HepG2 (cell line): ENCODE measurements at regions not wholly inside any gene's neighbourhood (a gene's known extent, or its start where the extent isn't known, plus 50 kb on each side); places are given as distances from the start of the nearest gene placed in this dataset.

Experiments used
- CCDC6 ChIP-seq: sonication (generic); formaldehyde crosslinking; IDR thresholded peaks from 2 replicates; pipeline ENCODE4 v1.8.1; 2022; ENCODE audit warnings: mild to moderate bottlenecking, missing genetic modification reagents, moderate library complexity
- RFX3 ChIP-seq: IDR thresholded peaks from 2 replicates; pipeline ENCODE4 v1.6.1; 2016; ENCODE audit warnings: missing biosample characterization, missing genetic modification reagents
- ZNF230 ChIP-seq: sonication (generic); formaldehyde crosslinking; IDR thresholded peaks from 2 replicates; pipeline ENCODE4 v1.4.0; 2020; ENCODE audit warnings: mild to moderate bottlenecking, missing genetic modification reagents
- TF ChIP-seq, protein P1 (sequence below): sonication (generic); formaldehyde crosslinking; IDR thresholded peaks from one replicate; pipeline ENCODE4 v1.5.1; 2020; ENCODE audit warnings: mild to moderate bottlenecking, missing genetic modification reagents; ENCODE audit errors: not compliant biosample characterization
- TF ChIP-seq, protein P2 (sequence below): sonication (generic); formaldehyde crosslinking; IDR thresholded peaks from 2 replicates; pipeline ENCODE4 v1.5.1; 2020; ENCODE audit warnings: mild to moderate bottlenecking, missing genetic modification reagents, borderline replicate concordance
- TF ChIP-seq, protein P3 (sequence below): sonication (generic); formaldehyde crosslinking; IDR thresholded peaks from 2 replicates; pipeline ENCODE4 v1.5.0; 2020; ENCODE audit warnings: mild to moderate bottlenecking, missing genetic modification reagents, borderline replicate concordance
- TF ChIP-seq, protein P4 (sequence below): sonication (generic); formaldehyde crosslinking; IDR thresholded peaks from 2 replicates; pipeline ENCODE4 v1.5.1; 2020; ENCODE audit warnings: missing genetic modification reagents, mild to moderate bottlenecking, borderline replicate concordance

DNA sequence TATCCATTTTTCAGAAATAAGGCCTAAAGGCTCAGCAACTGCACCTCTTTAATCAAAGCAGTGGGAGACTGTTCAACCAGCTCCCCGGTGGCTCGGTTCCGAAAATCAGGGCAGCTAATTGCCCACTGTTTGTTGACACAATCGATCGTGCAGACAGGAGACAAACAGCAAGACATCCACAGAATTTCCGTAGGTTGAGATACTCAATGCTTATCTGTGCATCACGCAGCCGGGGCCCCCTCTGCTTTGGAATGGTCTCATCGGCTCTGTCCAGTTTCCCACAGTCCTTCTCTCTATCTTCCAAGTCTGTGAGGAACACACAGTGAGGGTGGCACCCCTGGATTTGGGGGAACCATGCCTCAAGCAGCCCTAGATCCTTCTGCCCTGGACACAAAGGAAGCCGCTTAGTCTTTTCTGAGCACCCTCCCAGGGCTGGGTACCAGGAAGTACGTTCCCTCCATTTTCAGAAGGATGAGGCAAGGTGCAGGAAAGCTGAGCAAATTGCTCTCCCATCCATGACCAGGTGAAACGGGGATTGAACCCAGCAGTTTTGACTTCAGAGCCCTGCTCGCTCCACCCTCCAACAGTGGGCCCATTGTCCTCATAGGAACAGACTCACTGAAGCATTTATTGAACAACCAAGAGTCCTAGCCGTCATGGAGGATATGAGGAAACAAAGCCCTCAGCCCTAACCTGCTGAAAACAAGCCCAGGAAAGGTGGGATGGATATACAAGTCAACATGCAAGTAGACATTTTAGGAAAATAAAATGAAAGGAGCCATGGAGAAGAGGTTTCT, 70.7 kb downstream of the C16orf95 start (continued):
- TF ChIP-seq, protein P1, sequence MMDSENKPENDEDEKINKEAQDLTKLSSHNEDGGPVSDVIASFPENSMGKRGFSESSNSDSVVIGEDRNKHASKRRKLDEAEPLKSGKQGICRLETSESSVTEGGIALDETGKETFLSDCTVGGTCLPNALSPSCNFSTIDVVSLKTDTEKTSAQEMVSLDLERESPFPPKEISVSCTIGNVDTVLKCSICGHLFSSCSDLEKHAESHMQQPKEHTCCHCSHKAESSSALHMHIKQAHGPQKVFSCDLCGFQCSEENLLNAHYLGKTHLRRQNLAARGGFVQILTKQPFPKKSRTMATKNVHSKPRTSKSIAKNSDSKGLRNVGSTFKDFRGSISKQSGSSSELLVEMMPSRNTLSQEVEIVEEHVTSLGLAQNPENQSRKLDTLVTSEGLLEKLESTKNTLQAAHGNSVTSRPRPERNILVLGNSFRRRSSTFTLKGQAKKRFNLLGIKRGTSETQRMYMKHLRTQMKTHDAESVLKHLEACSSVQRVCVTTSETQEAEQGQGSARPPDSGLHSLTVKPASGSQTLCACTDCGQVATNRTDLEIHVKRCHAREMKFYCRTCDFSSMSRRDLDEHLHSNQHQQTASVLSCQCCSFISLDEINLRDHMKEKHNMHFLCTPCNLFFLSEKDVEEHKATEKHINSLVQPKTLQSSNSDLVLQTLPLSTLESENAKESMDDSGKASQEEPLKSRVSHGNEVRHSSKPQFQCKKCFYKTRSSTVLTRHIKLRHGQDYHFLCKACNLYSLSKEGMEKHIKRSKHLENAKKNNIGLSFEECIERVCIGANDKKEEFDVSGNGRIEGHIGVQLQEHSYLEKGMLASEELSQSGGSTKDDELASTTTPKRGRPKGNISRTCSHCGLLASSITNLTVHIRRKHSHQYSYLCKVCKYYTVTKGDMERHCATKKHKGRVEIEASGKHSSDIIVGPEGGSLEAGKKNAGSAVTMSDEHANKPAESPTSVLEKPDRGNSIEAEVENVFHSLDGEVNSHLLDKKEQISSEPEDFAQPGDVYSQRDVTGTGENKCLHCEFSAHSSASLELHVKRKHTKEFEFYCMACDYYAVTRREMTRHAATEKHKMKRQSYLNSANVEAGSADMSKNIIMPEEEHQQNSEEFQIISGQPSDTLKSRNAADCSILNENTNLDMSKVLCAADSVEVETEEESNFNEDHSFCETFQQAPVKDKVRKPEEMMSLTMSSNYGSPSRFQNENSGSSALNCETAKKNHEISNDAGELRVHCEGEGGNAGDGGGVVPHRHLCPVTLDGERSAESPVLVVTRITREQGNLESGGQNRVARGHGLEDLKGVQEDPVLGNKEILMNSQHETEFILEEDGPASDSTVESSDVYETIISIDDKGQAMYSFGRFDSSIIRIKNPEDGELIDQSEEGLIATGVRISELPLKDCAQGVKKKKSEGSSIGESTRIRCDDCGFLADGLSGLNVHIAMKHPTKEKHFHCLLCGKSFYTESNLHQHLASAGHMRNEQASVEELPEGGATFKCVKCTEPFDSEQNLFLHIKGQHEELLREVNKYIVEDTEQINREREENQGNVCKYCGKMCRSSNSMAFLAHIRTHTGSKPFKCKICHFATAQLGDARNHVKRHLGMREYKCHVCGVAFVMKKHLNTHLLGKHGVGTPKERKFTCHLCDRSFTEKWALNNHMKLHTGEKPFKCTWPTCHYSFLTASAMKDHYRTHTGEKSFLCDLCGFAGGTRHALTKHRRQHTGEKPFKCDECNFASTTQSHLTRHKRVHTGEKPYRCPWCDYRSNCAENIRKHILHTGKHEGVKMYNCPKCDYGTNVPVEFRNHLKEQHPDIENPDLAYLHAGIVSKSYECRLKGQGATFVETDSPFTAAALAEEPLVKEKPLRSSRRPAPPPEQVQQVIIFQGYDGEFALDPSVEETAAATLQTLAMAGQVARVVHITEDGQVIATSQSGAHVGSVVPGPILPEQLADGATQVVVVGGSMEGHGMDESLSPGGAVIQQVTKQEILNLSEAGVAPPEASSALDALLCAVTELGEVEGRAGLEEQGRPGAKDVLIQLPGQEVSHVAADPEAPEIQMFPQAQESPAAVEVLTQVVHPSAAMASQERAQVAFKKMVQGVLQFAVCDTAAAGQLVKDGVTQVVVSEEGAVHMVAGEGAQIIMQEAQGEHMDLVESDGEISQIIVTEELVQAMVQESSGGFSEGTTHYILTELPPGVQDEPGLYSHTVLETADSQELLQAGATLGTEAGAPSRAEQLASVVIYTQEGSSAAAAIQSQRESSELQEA, result no peak
- peak; percentile 41; the same call in 1 of the 2 replicates for TF ChIP-seq ZNF230 (CRISPR knock-in tag)
- TF ChIP-seq, protein P2, sequence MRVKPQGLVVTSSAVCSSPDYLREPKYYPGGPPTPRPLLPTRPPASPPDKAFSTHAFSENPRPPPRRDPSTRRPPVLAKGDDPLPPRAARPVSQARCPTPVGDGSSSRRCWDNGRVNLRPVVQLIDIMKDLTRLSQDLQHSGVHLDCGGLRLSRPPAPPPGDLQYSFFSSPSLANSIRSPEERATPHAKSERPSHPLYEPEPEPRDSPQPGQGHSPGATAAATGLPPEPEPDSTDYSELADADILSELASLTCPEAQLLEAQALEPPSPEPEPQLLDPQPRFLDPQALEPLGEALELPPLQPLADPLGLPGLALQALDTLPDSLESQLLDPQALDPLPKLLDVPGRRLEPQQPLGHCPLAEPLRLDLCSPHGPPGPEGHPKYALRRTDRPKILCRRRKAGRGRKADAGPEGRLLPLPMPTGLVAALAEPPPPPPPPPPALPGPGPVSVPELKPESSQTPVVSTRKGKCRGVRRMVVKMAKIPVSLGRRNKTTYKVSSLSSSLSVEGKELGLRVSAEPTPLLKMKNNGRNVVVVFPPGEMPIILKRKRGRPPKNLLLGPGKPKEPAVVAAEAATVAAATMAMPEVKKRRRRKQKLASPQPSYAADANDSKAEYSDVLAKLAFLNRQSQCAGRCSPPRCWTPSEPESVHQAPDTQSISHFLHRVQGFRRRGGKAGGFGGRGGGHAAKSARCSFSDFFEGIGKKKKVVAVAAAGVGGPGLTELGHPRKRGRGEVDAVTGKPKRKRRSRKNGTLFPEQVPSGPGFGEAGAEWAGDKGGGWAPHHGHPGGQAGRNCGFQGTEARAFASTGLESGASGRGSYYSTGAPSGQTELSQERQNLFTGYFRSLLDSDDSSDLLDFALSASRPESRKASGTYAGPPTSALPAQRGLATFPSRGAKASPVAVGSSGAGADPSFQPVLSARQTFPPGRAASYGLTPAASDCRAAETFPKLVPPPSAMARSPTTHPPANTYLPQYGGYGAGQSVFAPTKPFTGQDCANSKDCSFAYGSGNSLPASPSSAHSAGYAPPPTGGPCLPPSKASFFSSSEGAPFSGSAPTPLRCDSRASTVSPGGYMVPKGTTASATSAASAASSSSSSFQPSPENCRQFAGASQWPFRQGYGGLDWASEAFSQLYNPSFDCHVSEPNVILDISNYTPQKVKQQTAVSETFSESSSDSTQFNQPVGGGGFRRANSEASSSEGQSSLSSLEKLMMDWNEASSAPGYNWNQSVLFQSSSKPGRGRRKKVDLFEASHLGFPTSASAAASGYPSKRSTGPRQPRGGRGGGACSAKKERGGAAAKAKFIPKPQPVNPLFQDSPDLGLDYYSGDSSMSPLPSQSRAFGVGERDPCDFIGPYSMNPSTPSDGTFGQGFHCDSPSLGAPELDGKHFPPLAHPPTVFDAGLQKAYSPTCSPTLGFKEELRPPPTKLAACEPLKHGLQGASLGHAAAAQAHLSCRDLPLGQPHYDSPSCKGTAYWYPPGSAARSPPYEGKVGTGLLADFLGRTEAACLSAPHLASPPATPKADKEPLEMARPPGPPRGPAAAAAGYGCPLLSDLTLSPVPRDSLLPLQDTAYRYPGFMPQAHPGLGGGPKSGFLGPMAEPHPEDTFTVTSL (CRISPR knock-in tag), result peak; percentile 82; the same call in 1 of the 2 replicates
- TF ChIP-seq, protein P3, sequence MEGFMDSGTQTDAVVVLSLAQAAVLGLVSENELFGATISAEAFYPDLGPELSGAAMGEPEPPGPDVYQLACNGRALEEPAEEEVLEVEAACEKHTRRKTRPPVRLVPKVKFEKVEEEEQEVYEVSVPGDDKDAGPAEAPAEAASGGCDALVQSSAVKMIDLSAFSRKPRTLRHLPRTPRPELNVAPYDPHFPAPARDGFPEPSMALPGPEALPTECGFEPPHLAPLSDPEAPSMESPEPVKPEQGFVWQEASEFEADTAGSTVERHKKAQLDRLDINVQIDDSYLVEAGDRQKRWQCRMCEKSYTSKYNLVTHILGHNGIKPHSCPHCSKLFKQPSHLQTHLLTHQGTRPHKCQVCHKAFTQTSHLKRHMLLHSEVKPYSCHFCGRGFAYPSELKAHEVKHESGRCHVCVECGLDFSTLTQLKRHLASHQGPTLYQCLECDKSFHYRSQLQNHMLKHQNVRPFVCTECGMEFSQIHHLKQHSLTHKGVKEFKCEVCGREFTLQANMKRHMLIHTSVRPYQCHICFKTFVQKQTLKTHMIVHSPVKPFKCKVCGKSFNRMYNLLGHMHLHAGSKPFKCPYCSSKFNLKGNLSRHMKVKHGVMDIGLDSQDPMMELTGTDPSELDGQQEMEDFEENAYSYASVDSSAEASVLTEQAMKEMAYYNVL, result peak; percentile 64; the same call in 1 of the 2 replicates
- TF ChIP-seq, protein P4, sequence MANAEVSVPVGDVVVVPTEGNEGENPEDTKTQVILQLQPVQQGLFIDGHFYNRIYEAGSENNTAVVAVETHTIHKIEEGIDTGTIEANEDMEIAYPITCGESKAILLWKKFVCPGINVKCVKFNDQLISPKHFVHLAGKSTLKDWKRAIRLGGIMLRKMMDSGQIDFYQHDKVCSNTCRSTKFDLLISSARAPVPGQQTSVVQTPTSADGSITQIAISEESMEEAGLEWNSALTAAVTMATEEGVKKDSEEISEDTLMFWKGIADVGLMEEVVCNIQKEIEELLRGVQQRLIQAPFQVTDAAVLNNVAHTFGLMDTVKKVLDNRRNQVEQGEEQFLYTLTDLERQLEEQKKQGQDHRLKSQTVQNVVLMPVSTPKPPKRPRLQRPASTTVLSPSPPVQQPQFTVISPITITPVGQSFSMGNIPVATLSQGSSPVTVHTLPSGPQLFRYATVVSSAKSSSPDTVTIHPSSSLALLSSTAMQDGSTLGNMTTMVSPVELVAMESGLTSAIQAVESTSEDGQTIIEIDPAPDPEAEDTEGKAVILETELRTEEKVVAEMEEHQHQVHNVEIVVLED (CRISPR knock-in tag), result peak; percentile 37; the same call in 1 of the 2 replicates
- TF ChIP-seq CCDC6, result peak; percentile 86
- no peak for TF ChIP-seq RFX3 (CRISPR knock-in tag)
